Adrenal gland (tissue), 9 donors: ENCODE measurements at regions not wholly inside any gene's neighbourhood (a gene's known extent, or its start where the extent isn't known, plus 50 kb on each side); places are given as distances from the start of the nearest gene placed in this dataset.

ENCODE experiments used
- DNase-seq, 7 donors: peaks; one replicate each; pipeline ENCODE4 v3.0.0-alpha.2; 2019 to 2020
- H3K27ac ChIP-seq, 5 donors: fragments of 200-600 bp; sonication (generic) in 4 of 5; 1 replicate in 3 of 5; 2 replicates in 2 of 5; pipeline versions ENCODE4 v1.5.1 to v1.8.0; 2016 to 2020; ENCODE audit warnings: mild to moderate bottlenecking in 1 of 5
- H3K27me3 ChIP-seq: fragments of 200-600 bp; 2 replicates; pipeline ENCODE4 v1.8.0; 2021
- H3K36me3 ChIP-seq, 2 donors: fragments of 200-600 bp; replicated peaks in 1 of 2; 1 replicate in 1 of 2; 2 replicates in 1 of 2; pipeline versions ENCODE4 v1.5.1 to v1.8.0; 2018 to 2022
- H3K4me1 ChIP-seq, 2 donors: fragments of 200-600 bp; replicated peaks in 1 of 2; 1 replicate in 1 of 2; 2 replicates in 1 of 2; pipeline versions ENCODE4 v1.5.1 to v1.8.0; 2018 to 2021
- H3K4me3 ChIP-seq, 4 donors: fragments of 200-600 bp; sonication (generic) in 3 of 4; one replicate each; pipeline ENCODE4 v1.5.1; 2016 to 2018
- H3K9me3 ChIP-seq, 3 donors: fragments of 200-600 bp; sonication (generic) in 1 of 3; replicated peaks in 1 of 3; 1 replicate in 2 of 3; 2 replicates in 1 of 3; pipeline versions ENCODE4 v1.5.1 to v1.8.0; 2016 to 2021
- POLR2A ChIP-seq, 2 donors: fragments of 450-650 bp; IDR thresholded peaks; one replicate each; pipeline ENCODE4 v1.6.1; 2017; ENCODE audit warnings: antibody characterized with exemption in 2 of 2, mild to moderate bottlenecking in 2 of 2, moderate library complexity in 1 of 2
- WGBS, 4 donors: extraction: QIAGEN DNeasy Blood & Tissue Kit in 2 of 4; methylation state at CpG; one replicate each; pipeline versions ENCODE4 v1.1.5 to v1.1.7; 2013 to 2017; 5-methylcytosine and 5-hydroxymethylcytosine counted together
- intact Hi-C, 2 donors: fragments of 100-400 bp; cut with DNase I; formaldehyde crosslinking; loops; one replicate each; pipeline versions ENCODE4 v1.14.1 to v1.15.0; 2022 to 2023
- TF ChIP-seq, protein P1 (sequence below), 6 experiments: fragments of 450-650 bp in 4 of 6; fragments of 200-600 bp in 2 of 6; sonication (generic) in 1 of 6; IDR thresholded peaks; 1 replicate in 5 of 6; 2 replicates in 1 of 6; pipeline versions ENCODE4 v1.5.1 to v1.8.0; 2016 to 2021; ENCODE audit warnings: antibody characterized with exemption in 6 of 6, mild to moderate bottlenecking in 2 of 6, moderate library complexity in 1 of 6
- donor health status: healthy with polysubstance abuse.
- donor health status: Bipolar disorder and iron deficiency.
- donor health status: DM: yes; HTN: yes; CAD: no.
- donor health status: DM: no; HTN: no; CAD: no.
- donor health status: DM: no; HTN: no; CAD: no.

GRCh38 chr5:135642934-135643333 is 64.1 kb upstream of the CXCL14 start:
- 79 to 88% (median 86%) methylated on average over 10 of the region's 10 CpGs for WGBS, 4 donors
- TF ChIP-seq POLR2A (IDR thresholded peaks at IDR 0.05) = no peak
- TF ChIP-seq, protein P1, sequence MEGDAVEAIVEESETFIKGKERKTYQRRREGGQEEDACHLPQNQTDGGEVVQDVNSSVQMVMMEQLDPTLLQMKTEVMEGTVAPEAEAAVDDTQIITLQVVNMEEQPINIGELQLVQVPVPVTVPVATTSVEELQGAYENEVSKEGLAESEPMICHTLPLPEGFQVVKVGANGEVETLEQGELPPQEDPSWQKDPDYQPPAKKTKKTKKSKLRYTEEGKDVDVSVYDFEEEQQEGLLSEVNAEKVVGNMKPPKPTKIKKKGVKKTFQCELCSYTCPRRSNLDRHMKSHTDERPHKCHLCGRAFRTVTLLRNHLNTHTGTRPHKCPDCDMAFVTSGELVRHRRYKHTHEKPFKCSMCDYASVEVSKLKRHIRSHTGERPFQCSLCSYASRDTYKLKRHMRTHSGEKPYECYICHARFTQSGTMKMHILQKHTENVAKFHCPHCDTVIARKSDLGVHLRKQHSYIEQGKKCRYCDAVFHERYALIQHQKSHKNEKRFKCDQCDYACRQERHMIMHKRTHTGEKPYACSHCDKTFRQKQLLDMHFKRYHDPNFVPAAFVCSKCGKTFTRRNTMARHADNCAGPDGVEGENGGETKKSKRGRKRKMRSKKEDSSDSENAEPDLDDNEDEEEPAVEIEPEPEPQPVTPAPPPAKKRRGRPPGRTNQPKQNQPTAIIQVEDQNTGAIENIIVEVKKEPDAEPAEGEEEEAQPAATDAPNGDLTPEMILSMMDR (IDR thresholded peaks at IDR 0.05) = no peak
- H3K27ac ChIP-seq = no peak overlapping the region
- no peak overlapping the region for H3K4me3 ChIP-seq
- H3K27me3 ChIP-seq = no peaks in the 10 kb centered on the region
- no peaks in the 10 kb centered on the region for H3K36me3 ChIP-seq
- intact Hi-C loops = no loop called here
- DNase-seq = no peak
- H3K9me3 ChIP-seq = no peaks in the 10 kb centered on the region
- H3K4me1 ChIP-seq = no peaks in the 10 kb centered on the region

GRCh38 chr5:135642488-135642870 is 63.7 kb upstream of the CXCL14 start:
- intact Hi-C loops = no loop called here
- 64 to 85% (median 77%) methylated on average over 3 of the region's 3 CpGs for WGBS, 4 donors
- no peaks in the 10 kb centered on the region for H3K4me1 ChIP-seq

GRCh38 chr5:135641734-135642487 is 63.1 kb upstream of the CXCL14 start:
- WGBS, 4 donors = 39 to 73% (median 61%) methylated on average over 3 of the region's 3 CpGs
- intact Hi-C loops = no loop called here
- Histone ChIP-seq H3K27ac (no peak overlapping the region), H3K4me3 (no peak overlapping the region), H3K9me3 (no peaks in the 10 kb centered on the region), H3K4me1 (no peaks in the 10 kb centered on the region), H3K36me3 (no peaks in the 10 kb centered on the region), H3K27me3 (no peaks in the 10 kb centered on the region)
- no peak for TF ChIP-seq POLR2A (IDR thresholded peaks at IDR 0.05)
- TF ChIP-seq, protein P1 (IDR thresholded peaks at IDR 0.05) = no peak
- no peak for DNase-seq

More at GRCh38 chr5:135642488-135642870, 63.7 kb upstream of the CXCL14 start:
- DNase-seq = no peak
- Histone ChIP-seq H3K27me3 (no peaks in the 10 kb centered on the region), H3K4me3 (no peak overlapping the region), H3K9me3 (no peaks in the 10 kb centered on the region), H3K36me3 (no peaks in the 10 kb centered on the region), H3K27ac (no peak overlapping the region)
- TF ChIP-seq POLR2A (IDR thresholded peaks at IDR 0.05) = no peak
- TF ChIP-seq, protein P1 (IDR thresholded peaks at IDR 0.05) = no peak

- DNase-seq = no peak
- 82 to 88% (median 83%) methylated on average over 1 of the region's 1 CpG for WGBS, 4 donors
- Histone ChIP-seq H3K27ac (no peak overlapping the region), H3K4me3 (no peak overlapping the region), H3K36me3 (no peaks in the 10 kb centered on the region), H3K27me3 (no peaks in the 10 kb centered on the region), H3K9me3 (no peaks in the 10 kb centered on the region), H3K4me1 (no peaks in the 10 kb centered on the region)
- intact Hi-C loops = no loop called here
- TF ChIP-seq POLR2A (IDR thresholded peaks at IDR 0.05) = no peak
- TF ChIP-seq, protein P1 (IDR thresholded peaks at IDR 0.05) = no peak
These were observed 62.5 kb upstream of the CXCL14 start for GRCh38 chr5:135641319-135641718.
